GM23248 (cell line): ENCODE measurements at regions not wholly inside any gene's neighbourhood (a gene's known extent, or its start where the extent isn't known, plus 50 kb on each side); places are given as distances from the start of the nearest gene placed in this dataset.
"Not testable (repeated sequence)": the region's sequence is repeated elsewhere in the genome, so short reads cannot be mapped to it uniquely, and the experiment has no call there.

ENCODE experiments used
- EZH2 ChIP-seq: fragments of 200-600 bp; sonication (generic); IDR thresholded peaks from 2 replicates; pipeline ENCODE4 v1.6.1; 2018; ENCODE audit warnings: antibody characterized with exemption, mild to moderate bottlenecking; ENCODE audit not compliant: insufficient read depth, poor library complexity, severe bottlenecking
- EZH2phosphoT487 ChIP-seq: fragments of 200-600 bp; sonication (generic); IDR thresholded peaks from 2 replicates; pipeline ENCODE4 v1.6.1; 2018; ENCODE audit warnings: antibody characterized with exemption, moderate library complexity, mild to moderate bottlenecking, low read depth; ENCODE audit not compliant: insufficient read depth

DNA sequence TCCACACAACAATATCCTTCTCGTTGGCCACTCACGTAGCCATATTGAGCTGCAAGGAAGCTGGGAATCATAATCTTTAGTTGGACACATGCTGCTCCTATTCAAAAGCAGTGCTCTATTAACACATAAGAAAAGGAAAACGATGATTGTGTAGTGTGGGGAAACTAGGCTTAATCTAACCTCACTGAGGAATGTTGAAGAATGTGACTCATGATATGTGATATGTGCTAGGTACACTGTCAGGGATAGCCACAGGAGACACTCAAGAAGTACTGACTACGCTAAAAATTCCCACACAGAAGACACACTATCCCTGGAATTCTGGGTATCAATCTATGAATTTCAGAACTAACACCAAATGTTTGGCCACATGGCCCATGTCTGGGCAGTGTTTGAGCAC, 328.1 kb upstream of the KLHL29 start:
- not testable (repeated sequence) for TF ChIP-seq EZH2, EZH2phosphoT487
